HCT116 (cell line): ENCODE measurements at regions not wholly inside any gene's neighbourhood (a gene's known extent, or its start where the extent isn't known, plus 50 kb on each side); places are given as distances from the start of the nearest gene placed in this dataset.

ENCODE experiments used
- CTCF ChIP-seq, 3 experiments: fragments of 200-600 bp in 1 of 3; sonication (generic) in 1 of 3; IDR thresholded peaks in 2 of 3; conservative IDR thresholded peaks in 1 of 3; 2 replicates each; pipeline ENCODE4 v1.5.1; 2012 to 2017; ENCODE audit warnings: low read depth in 2 of 3, low read length in 2 of 3, antibody characterized with exemption in 1 of 3, borderline replicate concordance in 1 of 3, control low read depth in 1 of 3, mild to moderate bottlenecking in 1 of 3, mixed read lengths in 1 of 3, mixed run types in 1 of 3, moderate library complexity in 1 of 3; ENCODE audit not compliant: insufficient read depth in 1 of 3
- EZH2 ChIP-seq: fragments of 200-600 bp; sonication (generic); IDR thresholded peaks from 2 replicates; pipeline ENCODE4 v1.6.1; 2017; ENCODE audit warnings: antibody characterized with exemption, mixed run types
- POLR2AphosphoS5 ChIP-seq: IDR thresholded peaks from 2 replicates; pipeline ENCODE4 v1.6.1; 2011; ENCODE audit warnings: mild to moderate bottlenecking, low read depth, low read length, moderate library complexity
- SP1 ChIP-seq: IDR thresholded peaks from 2 replicates; pipeline ENCODE4 v1.6.1; 2012; ENCODE audit warnings: low read depth
- ZBTB33 ChIP-seq: IDR thresholded peaks from 2 replicates; pipeline ENCODE4 v1.6.1; 2011; ENCODE audit warnings: mild to moderate bottlenecking, low read length, moderate library complexity; ENCODE audit not compliant: insufficient replicate concordance; ENCODE audit errors: extremely low read depth
- ZNF274 ChIP-seq: fragments of 200-500 bp; sonication (Bioruptor generic); IDR thresholded peaks from 2 replicates; pipeline ENCODE4 v1.6.1; 2014; ENCODE audit warnings: mild to moderate bottlenecking, low read depth, low read length, inconsistent platforms

DNA sequence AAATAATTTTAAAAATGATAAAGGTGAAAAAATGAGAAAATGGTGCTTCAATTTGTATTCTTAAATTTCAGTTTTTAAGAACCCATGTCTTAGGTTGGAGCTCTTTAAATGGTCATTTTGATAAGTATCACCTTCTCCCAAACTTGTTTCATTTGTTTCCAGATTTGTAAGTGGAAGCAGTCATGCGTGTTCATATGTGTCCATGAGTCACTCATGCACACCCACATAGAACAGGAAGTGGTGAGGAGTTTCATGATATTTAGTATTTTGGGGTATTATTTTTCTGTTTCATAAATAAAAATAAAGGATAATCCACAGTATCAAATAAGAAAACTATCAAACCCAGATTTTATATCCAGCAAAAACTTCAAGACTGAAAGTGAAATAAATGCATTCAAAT is 570.4 kb upstream of the ST8SIA4 start:
- TF ChIP-seq ZBTB33 (no peak), EZH2 (no peak), ZNF274 (no peak), CTCF (IDR thresholded peaks at IDR 0.05 in 2 of 3, conservative IDR thresholded peaks at IDR 0.05 in 1 of 3; ENCODE audit: borderline replicate concordance in 1 of 3, insufficient read depth in 1 of 3, low read depth in 2 of 3, low read length in 2 of 3) (no peak), POLR2AphosphoS5 (no peak), SP1 (no peak)
